IMR-90 (cell line): ENCODE measurements at regions not wholly inside any gene's neighbourhood (a gene's known extent, or its start where the extent isn't known, plus 50 kb on each side); places are given as distances from the start of the nearest gene placed in this dataset.

ENCODE experiments used
- ATAC-seq: fragments of 200-7000 bp; cut with Tn5 transposase; 2 replicates; pipeline ENCODE4 v1.9.1; 2020; ENCODE audit warnings: low read depth, mild to moderate bottlenecking, moderate library complexity
- BruUV-seq: library from RNA; stranded (reverse); fragments of 400-500 nt; replicated peaks from 2 replicates; lab custom pipeline; 2021; lab: Mats Ljungman, UMichigan
- CTCF ChIA-PET: fragments of 300-600 bp; formaldehyde crosslinking; extraction: SDS; loops from one replicate; lab custom pipeline; 2021; ENCODE audit warnings: antibody characterized with exemption; lab: Yijun Ruan, JAX
- POLR2A ChIA-PET: fragments of 300-600 bp; sonication (Branson Sonifier 250); formaldehyde crosslinking; loops from one replicate; lab custom pipeline; 2022; ENCODE audit warnings: antibody characterized with exemption; ENCODE audit not compliant: unreplicated experiment; lab: Charles Lee
- DNase-seq: peaks from one replicate; pipeline ENCODE4 v3.0.0; 2013
- H2AFZ ChIP-seq: replicated peaks from 2 replicates; pipeline ENCODE3; 2013; ENCODE audit warnings: low read length, mild to moderate bottlenecking; ENCODE audit not compliant: poor library complexity
- H2AK5ac ChIP-seq: 2 replicates; pipeline ENCODE4 v1.6.1; 2013; ENCODE audit warnings: low read depth, low read length, inconsistent platforms
- H2AK9ac ChIP-seq: replicated peaks from 2 replicates; pipeline ENCODE3; 2013; ENCODE audit warnings: mild to moderate bottlenecking, low read depth, low read length, moderate library complexity; ENCODE audit not compliant: poor library complexity
- H2BK120ac ChIP-seq: 2 replicates; pipeline ENCODE4 v1.6.1; 2013; ENCODE audit warnings: low read depth, low read length, inconsistent platforms
- H2BK15ac ChIP-seq: 3 replicates; pipeline ENCODE4 v1.6.1; 2013; ENCODE audit warnings: low read depth, low read length, inconsistent platforms
- H2BK20ac ChIP-seq: 2 replicates; pipeline ENCODE4 v1.6.1; 2013; ENCODE audit warnings: low read depth, mild to moderate bottlenecking, inconsistent platforms, low read length, moderate library complexity
- H2BK5ac ChIP-seq: 2 replicates; pipeline ENCODE4 v1.6.1; 2013; ENCODE audit warnings: mild to moderate bottlenecking, low read depth, low read length, inconsistent platforms; ENCODE audit not compliant: poor library complexity, severe bottlenecking
- H3K14ac ChIP-seq: replicated peaks from 2 replicates; pipeline ENCODE4 v1.6.1; 2013; ENCODE audit warnings: low read depth, low read length, inconsistent platforms
- H3K18ac ChIP-seq: 2 replicates; pipeline ENCODE4 v1.6.1; 2013; ENCODE audit warnings: low read depth, low read length, control low read depth
- H3K23ac ChIP-seq: 2 replicates; pipeline ENCODE4 v1.6.1; 2013; ENCODE audit warnings: low read depth, low read length, inconsistent platforms
- H3K27ac ChIP-seq: 2 replicates; pipeline ENCODE4 v1.5.1; 2013; ENCODE audit warnings: mild to moderate bottlenecking, control low read depth, low read length; ENCODE audit not compliant: insufficient read depth
- H3K27me3 ChIP-seq: 2 replicates; pipeline ENCODE4 v1.6.1; 2013; ENCODE audit warnings: low read length; ENCODE audit not compliant: control insufficient read depth, insufficient read depth
- H3K36me3 ChIP-seq: 2 replicates; pipeline ENCODE4 v1.6.1; 2013; ENCODE audit warnings: low read length, mixed read lengths; ENCODE audit not compliant: control insufficient read depth, insufficient read depth
- H3K4ac ChIP-seq: 2 replicates; pipeline ENCODE4 v1.6.1; 2013; ENCODE audit warnings: low read depth, low read length, inconsistent platforms
- H3K4me1 ChIP-seq: 2 replicates; pipeline ENCODE4 v1.6.1; 2013; ENCODE audit warnings: low read length, mixed read lengths; ENCODE audit not compliant: control insufficient read depth, insufficient read depth
- H3K4me2 ChIP-seq: 2 replicates; pipeline ENCODE4 v1.6.1; 2013; ENCODE audit warnings: low read depth, mild to moderate bottlenecking, control low read depth, low read length, moderate library complexity
- H3K4me3 ChIP-seq: 2 replicates; pipeline ENCODE4 v1.5.1; 2013; ENCODE audit warnings: low read depth, mild to moderate bottlenecking, control low read depth, low read length, moderate library complexity; ENCODE audit not compliant: insufficient read depth
- H3K56ac ChIP-seq: 2 replicates; pipeline ENCODE4 v1.6.1; 2013; ENCODE audit warnings: low read length, inconsistent platforms; ENCODE audit not compliant: insufficient read depth; ENCODE audit errors: extremely low read depth
- H3K79me1 ChIP-seq, 2 experiments: 2 replicates each; pipeline ENCODE4 v1.6.1; 2013; ENCODE audit warnings: low read length in 2 of 2, inconsistent platforms in 1 of 2, low read depth in 1 of 2
- H3K9ac ChIP-seq: 2 replicates; pipeline ENCODE4 v1.6.1; 2013; ENCODE audit warnings: low read depth, low read length, control low read depth
- H3K9me1 ChIP-seq: 2 replicates; pipeline ENCODE4 v1.6.1; 2013; ENCODE audit warnings: low read length, inconsistent platforms; ENCODE audit not compliant: insufficient read depth
- H3K9me3 ChIP-seq: 2 replicates; pipeline ENCODE4 v1.6.1; 2013; ENCODE audit warnings: low read length; ENCODE audit not compliant: control insufficient read depth, insufficient read depth
- H4K20me1 ChIP-seq: 2 replicates; pipeline ENCODE4 v1.6.1; 2013; ENCODE audit warnings: low read length, inconsistent platforms; ENCODE audit not compliant: insufficient read depth
- H4K5ac ChIP-seq: 2 replicates; pipeline ENCODE4 v1.6.1; 2013; ENCODE audit warnings: mild to moderate bottlenecking, low read depth, low read length, control low read depth
- H4K8ac ChIP-seq, 2 experiments: 2 replicates each; pipeline ENCODE4 v1.6.1; 2013; ENCODE audit warnings: low read depth in 2 of 2, low read length in 2 of 2, control low read depth in 1 of 2, inconsistent platforms in 1 of 2
- H4K91ac ChIP-seq: 2 replicates; pipeline ENCODE4 v1.6.1; 2013; ENCODE audit warnings: low read depth, low read length, inconsistent platforms; ENCODE audit not compliant: insufficient read depth
- BHLHE40 ChIP-seq: fragments of 150-350 bp; IDR thresholded peaks from 2 replicates; pipeline ENCODE4 v1.6.1; 2016; ENCODE audit warnings: mild to moderate bottlenecking, low read depth, low read length
- MAZ ChIP-seq: IDR thresholded peaks from 2 replicates; pipeline ENCODE4 v1.6.1; 2012; ENCODE audit warnings: low read depth, mild to moderate bottlenecking, low read length, improper control_type of control experiment, moderate library complexity, borderline replicate concordance
- POLR2A ChIP-seq: IDR thresholded peaks from 2 replicates; pipeline ENCODE4 v1.6.1; 2012; ENCODE audit warnings: mild to moderate bottlenecking, low read depth, low read length
- SMC3 ChIP-seq: fragments of 150-350 bp; IDR thresholded peaks from 2 replicates; pipeline ENCODE4 v1.6.1; 2016; ENCODE audit warnings: low read depth, mild to moderate bottlenecking, antibody characterized with exemption, low read length, moderate library complexity
- WGBS, 2 experiments: methylation state at CpG; one replicate each; pipeline versions ENCODE4 v1.1.5 to v1.1.7; 2013; ENCODE audit warnings: missing lambda C conversion rate in 2 of 2; ENCODE audit not compliant: insufficient read length in 1 of 2; ENCODE audit errors: extremely low coverage in 2 of 2; 5-methylcytosine and 5-hydroxymethylcytosine counted together
- dilution Hi-C: fragments of 300-500 bp; cut with HindIII; formaldehyde crosslinking; loops from one replicate; pipeline ENCODE4 v1.14.3; 2018; ENCODE audit warnings: low sequenced_read_pairs; ENCODE audit not compliant: unreplicated experiment
- in situ Hi-C: fragments of 300-500 bp; cut with MboI; formaldehyde crosslinking; loops from 3 replicates; pipeline ENCODE4 v1.14.3; 2019; ENCODE audit warnings: low sequenced_read_pairs, inconsistent platforms, mixed read lengths
- intact Hi-C: fragments of 100-400 bp; cut with micrococcal nuclease; formaldehyde crosslinking; loops from 2 replicates; pipeline ENCODE4 v1.10.0; 2022
- TF ChIP-seq, protein P1 (sequence below): fragments of 150-350 bp; IDR thresholded peaks from 2 replicates; pipeline ENCODE4 v1.6.1; 2017; ENCODE audit warnings: mild to moderate bottlenecking, antibody characterized with exemption, low read length, low read depth
- TF ChIP-seq, protein P2 (sequence below): conservative IDR thresholded peaks from 2 replicates; pipeline ENCODE4 v1.5.1; 2012; ENCODE audit warnings: mild to moderate bottlenecking, low read depth, low read length, improper control_type of control experiment

DNA sequence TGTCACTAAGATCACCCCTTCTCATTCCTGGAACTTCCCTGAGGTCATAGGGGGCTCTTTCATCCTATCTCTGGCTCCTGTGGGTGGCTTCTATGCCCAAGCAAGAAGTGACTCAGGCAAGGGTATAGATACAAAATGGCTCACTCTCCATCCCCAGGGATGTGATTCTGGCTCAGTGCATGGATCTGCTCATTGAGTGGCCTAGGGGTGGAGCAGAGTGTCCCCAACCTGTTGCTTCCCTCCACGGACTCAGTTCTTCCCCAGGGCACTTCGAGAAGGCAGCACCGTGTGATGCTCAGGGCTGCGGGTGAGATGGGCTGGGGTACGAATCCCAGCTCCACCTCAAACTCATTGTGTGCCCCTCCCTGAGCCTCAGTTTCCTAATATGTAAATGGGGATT, 136.4 kb downstream of the PTPRS start:
- H4K20me1 ChIP-seq: no peaks in the 10 kb centered on the region; the same call in 1 of the 2 replicates
- H2BK20ac ChIP-seq: no peak overlapping the region
- H2AFZ ChIP-seq: no peak overlapping the region
- CTCF ChIA-PET: no interaction called here
- TF ChIP-seq, protein P1, sequence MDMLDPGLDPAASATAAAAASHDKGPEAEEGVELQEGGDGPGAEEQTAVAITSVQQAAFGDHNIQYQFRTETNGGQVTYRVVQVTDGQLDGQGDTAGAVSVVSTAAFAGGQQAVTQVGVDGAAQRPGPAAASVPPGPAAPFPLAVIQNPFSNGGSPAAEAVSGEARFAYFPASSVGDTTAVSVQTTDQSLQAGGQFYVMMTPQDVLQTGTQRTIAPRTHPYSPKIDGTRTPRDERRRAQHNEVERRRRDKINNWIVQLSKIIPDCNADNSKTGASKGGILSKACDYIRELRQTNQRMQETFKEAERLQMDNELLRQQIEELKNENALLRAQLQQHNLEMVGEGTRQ: no peak
- no peak for TF ChIP-seq MAZ
- TF ChIP-seq, protein P2, sequence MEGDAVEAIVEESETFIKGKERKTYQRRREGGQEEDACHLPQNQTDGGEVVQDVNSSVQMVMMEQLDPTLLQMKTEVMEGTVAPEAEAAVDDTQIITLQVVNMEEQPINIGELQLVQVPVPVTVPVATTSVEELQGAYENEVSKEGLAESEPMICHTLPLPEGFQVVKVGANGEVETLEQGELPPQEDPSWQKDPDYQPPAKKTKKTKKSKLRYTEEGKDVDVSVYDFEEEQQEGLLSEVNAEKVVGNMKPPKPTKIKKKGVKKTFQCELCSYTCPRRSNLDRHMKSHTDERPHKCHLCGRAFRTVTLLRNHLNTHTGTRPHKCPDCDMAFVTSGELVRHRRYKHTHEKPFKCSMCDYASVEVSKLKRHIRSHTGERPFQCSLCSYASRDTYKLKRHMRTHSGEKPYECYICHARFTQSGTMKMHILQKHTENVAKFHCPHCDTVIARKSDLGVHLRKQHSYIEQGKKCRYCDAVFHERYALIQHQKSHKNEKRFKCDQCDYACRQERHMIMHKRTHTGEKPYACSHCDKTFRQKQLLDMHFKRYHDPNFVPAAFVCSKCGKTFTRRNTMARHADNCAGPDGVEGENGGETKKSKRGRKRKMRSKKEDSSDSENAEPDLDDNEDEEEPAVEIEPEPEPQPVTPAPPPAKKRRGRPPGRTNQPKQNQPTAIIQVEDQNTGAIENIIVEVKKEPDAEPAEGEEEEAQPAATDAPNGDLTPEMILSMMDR: no peak
- TF ChIP-seq POLR2A: no peak
- TF ChIP-seq BHLHE40: no peak
- TF ChIP-seq SMC3: no peak
- H4K91ac ChIP-seq: no peak overlapping the region
- intact Hi-C loops (no loop called here), in situ Hi-C loops (no loop called here), dilution Hi-C loops (no loop called here)
- no CpG with 5 or more reads among the region's 5 CpGs for WGBS, 2 experiments
- no peak overlapping the region for H2BK120ac ChIP-seq
- no peaks in the 10 kb centered on the region for H3K9me1 ChIP-seq
- no peak overlapping the region for H2BK5ac ChIP-seq
- DNase-seq: no peak
- BruUV-seq: no TSS peak
- H3K9me3 ChIP-seq: peaks cover 19% of the 10 kb centered on the region
- H3K4me3 ChIP-seq: no peak overlapping the region
- no peak overlapping the region for H4K8ac ChIP-seq
- H3K27me3 ChIP-seq: no peaks in the 10 kb centered on the region
- no peak overlapping the region for H3K56ac ChIP-seq
- H2AK5ac ChIP-seq: no peak overlapping the region
- H3K14ac ChIP-seq: no peak overlapping the region
- H3K4me2 ChIP-seq: no peak overlapping the region
- no peak for ATAC-seq
- peaks cover 28% of the 10 kb centered on the region for H3K36me3 ChIP-seq
- H3K79me1 ChIP-seq: no peaks in the 10 kb centered on the region
- no peak overlapping the region for H3K18ac ChIP-seq
- H2BK15ac ChIP-seq: no peak overlapping the region
- no peak overlapping the region for H3K27ac ChIP-seq
- POLR2A ChIA-PET: no interaction called here
- H3K9ac ChIP-seq: no peak overlapping the region
- no peak overlapping the region for H4K5ac ChIP-seq
- no peak overlapping the region for H2AK9ac ChIP-seq
- no peak overlapping the region for H3K23ac ChIP-seq
- no peaks in the 10 kb centered on the region for H3K4me1 ChIP-seq
- no peak overlapping the region for H3K4ac ChIP-seq
